ENCODE measurements at regions not wholly inside any gene's neighbourhood (a gene's known extent, or its start where the extent isn't known, plus 50 kb on each side); places are given as distances from the start of the nearest gene placed in this dataset.
"Not testable (repeated sequence)": the region's sequence is repeated elsewhere in the genome, so short reads cannot be mapped to it uniquely, and the experiment has no call there.

- DNase-seq (ENCODE audit: insufficient read length, low spot score): peak; percentile 6
- FAIRE-seq: no peak
- TF ChIP-seq POLR2A (IDR thresholded peaks at IDR 0.05; ENCODE audit: low read depth, low read length) (no peak), POLR2AphosphoS5 (IDR thresholded peaks at IDR 0.05; ENCODE audit: low read depth, low read length) (no peak), TAF1 (IDR thresholded peaks at IDR 0.05; ENCODE audit: low read depth, low read length) (no peak), POU2F2 (IDR thresholded peaks at IDR 0.05; ENCODE audit: low read depth, low read length) (no peak), SPI1 (IDR thresholded peaks at IDR 0.05; ENCODE audit: low read depth, low read length) (no peak), PAX5 (IDR thresholded peaks at IDR 0.05; ENCODE audit: insufficient read depth, low read length, severe bottlenecking) (no peak)
Observed at GRCh38 chr6:80489911-80490635, 383.6 kb downstream of the BCKDHB start.

DNA sequence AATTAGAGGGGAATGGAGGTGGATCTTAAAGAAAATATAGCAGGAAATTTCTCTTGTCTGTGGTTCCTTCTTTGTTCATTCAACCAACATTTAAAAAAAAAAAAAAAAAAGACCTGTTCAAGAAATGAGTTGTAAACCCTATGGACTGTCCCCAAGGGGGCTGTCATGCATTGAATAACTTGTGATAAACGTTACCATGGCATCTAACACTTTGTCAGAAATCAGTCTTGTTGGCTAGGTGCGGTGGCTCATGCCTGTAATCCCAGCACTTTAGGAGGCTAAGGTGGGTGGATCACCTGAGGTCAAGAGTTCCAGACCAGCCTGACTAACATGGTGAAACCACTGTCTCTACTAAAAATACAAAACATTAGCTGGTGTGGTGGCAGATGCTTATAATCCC lies 381.7 kb downstream of the BCKDHB start:
- peak; percentile 2 for DNase-seq (ENCODE audit: insufficient read length, low spot score)
- no peak for FAIRE-seq

DNA sequence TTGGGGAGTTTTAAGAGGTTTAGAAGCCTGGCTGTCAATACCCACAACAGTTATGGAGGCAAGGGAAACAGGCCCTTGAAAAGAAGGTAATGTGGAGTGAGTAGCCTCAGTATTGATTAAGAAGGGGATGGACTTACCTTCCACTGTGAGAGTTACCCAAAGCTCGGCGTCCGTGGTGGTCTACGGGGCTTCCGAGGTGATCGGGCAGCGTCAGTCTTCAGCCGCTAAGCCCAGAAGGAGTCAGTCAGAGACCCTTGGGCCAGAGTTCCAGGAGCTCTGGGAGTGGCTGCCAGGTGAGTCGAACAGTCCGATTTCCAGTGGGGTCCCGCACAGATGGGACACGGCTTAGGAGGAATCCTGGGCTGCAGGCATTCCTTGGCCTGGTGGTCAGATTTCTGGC lies 379.0 kb downstream of the BCKDHB start:
- not testable (repeated sequence) for FAIRE-seq; DNase-seq (ENCODE audit: insufficient read length, low spot score)

More for the DNA sequence above, 381.7 kb downstream of the BCKDHB start:
- TF ChIP-seq SPI1 (IDR thresholded peaks at IDR 0.05; ENCODE audit: low read depth, low read length) (no peak), PAX5 (IDR thresholded peaks at IDR 0.05; ENCODE audit: insufficient read depth, low read length, severe bottlenecking) (no peak), TAF1 (IDR thresholded peaks at IDR 0.05; ENCODE audit: low read depth, low read length) (no peak), POLR2A (IDR thresholded peaks at IDR 0.05; ENCODE audit: low read depth, low read length) (no peak), POU2F2 (IDR thresholded peaks at IDR 0.05; ENCODE audit: low read depth, low read length) (no peak), POLR2AphosphoS5 (IDR thresholded peaks at IDR 0.05; ENCODE audit: low read depth, low read length) (no peak)

DNA sequence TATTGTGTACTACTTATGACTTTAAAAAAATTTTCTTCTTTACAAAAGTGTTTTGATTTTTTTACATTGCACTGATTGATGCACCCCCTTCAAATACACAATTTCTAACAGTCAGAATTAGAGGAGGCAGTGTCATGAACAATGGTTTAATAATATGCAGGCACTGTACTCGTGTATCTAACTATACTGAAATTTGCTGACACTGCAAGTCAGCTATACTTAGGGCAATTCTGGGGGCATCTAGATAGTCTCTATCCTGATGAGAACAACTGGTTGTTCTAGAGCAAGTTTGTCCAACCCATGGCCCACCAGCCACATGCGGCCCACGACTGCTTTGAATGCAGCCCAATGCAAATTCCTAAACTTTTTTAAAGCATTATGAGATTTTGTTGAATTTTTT lies 375.6 kb downstream of the BCKDHB start:
- FAIRE-seq: peak; percentile 5
- TF ChIP-seq POLR2AphosphoS5 (IDR thresholded peaks at IDR 0.05; ENCODE audit: low read depth, low read length) (no peak), POU2F2 (IDR thresholded peaks at IDR 0.05; ENCODE audit: low read depth, low read length) (no peak), SPI1 (IDR thresholded peaks at IDR 0.05; ENCODE audit: low read depth, low read length) (no peak), PAX5 (IDR thresholded peaks at IDR 0.05; ENCODE audit: insufficient read depth, low read length, severe bottlenecking) (no peak)
- no peak for DNase-seq (ENCODE audit: insufficient read length, low spot score)

- no peak for TF ChIP-seq POLR2AphosphoS5 (IDR thresholded peaks at IDR 0.05; ENCODE audit: low read depth, low read length)
- peak; percentile 46; the same call in 1 of the 2 replicates for TF ChIP-seq SPI1 (IDR thresholded peaks at IDR 0.05; ENCODE audit: low read depth, low read length)
- FAIRE-seq (no peak), DNase-seq (ENCODE audit: insufficient read length, low spot score) (no peak)
Observed at GRCh38 chr6:80480421-80481157, 374.1 kb downstream of the BCKDHB start.

DNA sequence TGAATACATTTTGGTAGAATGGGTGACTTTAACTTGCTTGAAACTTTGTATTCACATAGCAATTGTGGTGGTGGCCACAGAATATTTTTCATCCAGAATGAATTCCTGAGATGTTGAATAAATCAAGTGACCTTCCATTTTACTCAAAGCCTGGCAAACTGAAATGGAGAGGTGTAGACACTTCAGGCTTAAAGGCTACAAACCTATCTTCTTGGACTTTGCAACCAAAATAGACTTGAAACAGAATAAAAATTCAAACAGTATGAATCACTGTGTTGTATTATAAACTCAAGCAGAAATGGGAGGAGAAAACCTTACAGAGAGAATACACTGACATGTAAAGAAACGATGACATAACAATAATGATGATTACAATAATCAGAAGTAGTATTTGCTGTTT lies 371.6 kb downstream of the BCKDHB start:
- TF ChIP-seq PAX5 (IDR thresholded peaks at IDR 0.05; ENCODE audit: insufficient read depth, low read length, severe bottlenecking) (no peak), POU2F2 (IDR thresholded peaks at IDR 0.05; ENCODE audit: low read depth, low read length) (no peak), POLR2AphosphoS5 (IDR thresholded peaks at IDR 0.05; ENCODE audit: low read depth, low read length) (no peak)
- no peak for DNase-seq (ENCODE audit: insufficient read length, low spot score)
- FAIRE-seq: no peak

- no peak for TF ChIP-seq PAX5 (IDR thresholded peaks at IDR 0.05; ENCODE audit: insufficient read depth, low read length, severe bottlenecking)
- no peak for TF ChIP-seq POLR2AphosphoS5 (IDR thresholded peaks at IDR 0.05; ENCODE audit: low read depth, low read length)
- TF ChIP-seq POU2F2 (IDR thresholded peaks at IDR 0.05; ENCODE audit: low read depth, low read length): no peak
- TF ChIP-seq SPI1 (IDR thresholded peaks at IDR 0.05; ENCODE audit: low read depth, low read length): no peak
- no peak for TF ChIP-seq TAF1 (IDR thresholded peaks at IDR 0.05; ENCODE audit: low read depth, low read length)
- no peak for TF ChIP-seq POLR2A (IDR thresholded peaks at IDR 0.05; ENCODE audit: low read depth, low read length)
- no peak for DNase-seq (ENCODE audit: insufficient read length, low spot score)
- FAIRE-seq: no peak
Observed at GRCh38 chr6:80477591-80477990, 371.1 kb downstream of the BCKDHB start.

- DNase-seq (ENCODE audit: insufficient read length, low spot score) (no peak), FAIRE-seq (no peak)
- TF ChIP-seq SPI1 (IDR thresholded peaks at IDR 0.05; ENCODE audit: low read depth, low read length) (no peak), POLR2A (IDR thresholded peaks at IDR 0.05; ENCODE audit: low read depth, low read length) (no peak), PAX5 (IDR thresholded peaks at IDR 0.05; ENCODE audit: insufficient read depth, low read length, severe bottlenecking) (no peak), POU2F2 (IDR thresholded peaks at IDR 0.05; ENCODE audit: low read depth, low read length) (no peak), TAF1 (IDR thresholded peaks at IDR 0.05; ENCODE audit: low read depth, low read length) (no peak), POLR2AphosphoS5 (IDR thresholded peaks at IDR 0.05; ENCODE audit: low read depth, low read length) (no peak)
Observed at GRCh38 chr6:80472271-80472670, 365.8 kb downstream of the BCKDHB start.

DNA sequence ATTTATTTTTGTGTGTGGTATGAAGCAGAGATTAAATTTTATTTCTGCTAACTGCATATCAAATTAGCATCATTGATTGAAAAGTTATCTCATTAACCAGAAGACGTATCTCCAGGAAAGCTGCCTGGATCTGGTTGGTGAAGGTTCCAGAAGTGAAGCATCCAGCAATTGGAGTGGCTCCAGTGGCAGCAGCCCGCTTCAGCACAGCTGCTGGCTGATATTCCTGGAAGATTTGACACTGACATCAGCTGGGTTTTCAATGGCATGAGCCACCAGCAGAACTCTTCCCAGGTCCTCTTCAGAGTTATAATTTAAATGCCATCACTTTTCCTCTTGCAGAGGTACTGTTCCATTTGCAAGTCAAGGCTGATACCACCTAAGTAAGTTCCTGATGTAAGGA lies 363.5 kb downstream of the BCKDHB start:
- FAIRE-seq (no peak), DNase-seq (ENCODE audit: insufficient read length, low spot score) (no peak)
- TF ChIP-seq POLR2AphosphoS5 (IDR thresholded peaks at IDR 0.05; ENCODE audit: low read depth, low read length) (no peak), SPI1 (IDR thresholded peaks at IDR 0.05; ENCODE audit: low read depth, low read length) (no peak), POLR2A (IDR thresholded peaks at IDR 0.05; ENCODE audit: low read depth, low read length) (no peak), PAX5 (IDR thresholded peaks at IDR 0.05; ENCODE audit: insufficient read depth, low read length, severe bottlenecking) (no peak), POU2F2 (IDR thresholded peaks at IDR 0.05; ENCODE audit: low read depth, low read length) (no peak), TAF1 (IDR thresholded peaks at IDR 0.05; ENCODE audit: low read depth, low read length) (no peak)

DNA sequence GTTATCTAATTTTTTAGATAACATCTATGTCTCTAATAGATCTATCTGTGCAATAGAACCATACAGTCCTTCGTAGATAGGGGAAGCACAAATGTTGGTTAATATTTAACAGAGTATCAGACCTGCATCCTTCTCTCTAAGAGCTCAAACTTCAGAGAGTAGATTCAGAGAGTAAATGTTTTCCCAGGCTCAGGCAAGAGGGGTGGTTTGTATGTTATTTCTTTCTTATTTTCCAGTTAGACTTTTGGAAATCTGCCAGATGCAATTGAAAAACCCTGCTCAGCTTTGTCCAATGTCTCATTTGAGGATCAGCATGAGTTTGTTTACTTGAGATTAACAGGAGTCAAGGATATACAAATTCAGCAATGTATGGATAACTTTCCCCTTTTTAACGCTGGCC lies 361.9 kb downstream of the BCKDHB start:
- no peak for TF ChIP-seq POU2F2 (IDR thresholded peaks at IDR 0.05; ENCODE audit: low read depth, low read length)
- no peak for TF ChIP-seq SPI1 (IDR thresholded peaks at IDR 0.05; ENCODE audit: low read depth, low read length)
- TF ChIP-seq POLR2A (IDR thresholded peaks at IDR 0.05; ENCODE audit: low read depth, low read length): no peak
- no peak for TF ChIP-seq TAF1 (IDR thresholded peaks at IDR 0.05; ENCODE audit: low read depth, low read length)
- TF ChIP-seq POLR2AphosphoS5 (IDR thresholded peaks at IDR 0.05; ENCODE audit: low read depth, low read length): no peak
- TF ChIP-seq PAX5 (IDR thresholded peaks at IDR 0.05; ENCODE audit: insufficient read depth, low read length, severe bottlenecking): no peak
- FAIRE-seq: no peak

More for the DNA sequence above, 361.9 kb downstream of the BCKDHB start:
- DNase-seq (ENCODE audit: insufficient read length, low spot score): no peak

Data from GM12891 (cell line).